ENCODE measurements at regions not wholly inside any gene's neighbourhood (a gene's known extent, or its start where the extent isn't known, plus 50 kb on each side); places are given as distances from the start of the nearest gene placed in this dataset.

DNA sequence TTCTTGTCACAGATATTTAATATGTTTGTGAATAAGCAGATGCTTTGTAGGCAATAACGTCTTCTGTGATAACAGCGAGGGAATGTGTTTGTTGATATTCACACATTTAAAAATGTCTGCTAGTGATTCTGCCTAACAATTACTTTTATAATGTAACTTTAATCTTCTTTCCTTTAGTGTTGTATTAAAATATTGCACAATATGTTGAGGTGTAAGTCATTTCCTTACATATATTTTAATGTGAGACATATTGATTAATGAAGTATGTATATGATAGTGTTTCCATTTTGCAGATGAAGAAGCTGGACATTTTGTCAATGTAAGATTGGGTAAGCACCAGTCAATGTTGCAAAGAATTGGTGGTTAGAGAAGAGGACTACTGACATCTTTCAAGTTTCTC is 324.4 kb downstream of the SLITRK1 start:
- no peaks in the 10 kb centered on the region for H3K9me3 ChIP-seq
- intact Hi-C loops (cut with DNase I), result no loop called here
- no peaks in the 10 kb centered on the region for H3K4me1 ChIP-seq
- no peaks in the 10 kb centered on the region for H3K27me3 ChIP-seq
- whole genome bisulfite sequencing, 2 donors, result 84 to 91% methylated on average over 2 of the region's 2 CpGs
- TF ChIP-seq, protein P1, sequence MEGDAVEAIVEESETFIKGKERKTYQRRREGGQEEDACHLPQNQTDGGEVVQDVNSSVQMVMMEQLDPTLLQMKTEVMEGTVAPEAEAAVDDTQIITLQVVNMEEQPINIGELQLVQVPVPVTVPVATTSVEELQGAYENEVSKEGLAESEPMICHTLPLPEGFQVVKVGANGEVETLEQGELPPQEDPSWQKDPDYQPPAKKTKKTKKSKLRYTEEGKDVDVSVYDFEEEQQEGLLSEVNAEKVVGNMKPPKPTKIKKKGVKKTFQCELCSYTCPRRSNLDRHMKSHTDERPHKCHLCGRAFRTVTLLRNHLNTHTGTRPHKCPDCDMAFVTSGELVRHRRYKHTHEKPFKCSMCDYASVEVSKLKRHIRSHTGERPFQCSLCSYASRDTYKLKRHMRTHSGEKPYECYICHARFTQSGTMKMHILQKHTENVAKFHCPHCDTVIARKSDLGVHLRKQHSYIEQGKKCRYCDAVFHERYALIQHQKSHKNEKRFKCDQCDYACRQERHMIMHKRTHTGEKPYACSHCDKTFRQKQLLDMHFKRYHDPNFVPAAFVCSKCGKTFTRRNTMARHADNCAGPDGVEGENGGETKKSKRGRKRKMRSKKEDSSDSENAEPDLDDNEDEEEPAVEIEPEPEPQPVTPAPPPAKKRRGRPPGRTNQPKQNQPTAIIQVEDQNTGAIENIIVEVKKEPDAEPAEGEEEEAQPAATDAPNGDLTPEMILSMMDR (IDR thresholded peaks at IDR 0.05), result no peak
- no peak for TF ChIP-seq POLR2A (IDR thresholded peaks at IDR 0.05)
- H3K4me3 ChIP-seq (replicated peaks in 1 of 3), result no peak overlapping the region
- H3K36me3 ChIP-seq, result no peaks in the 10 kb centered on the region
- no peak for DNase-seq
- no peak overlapping the region for H3K27ac ChIP-seq

DNA sequence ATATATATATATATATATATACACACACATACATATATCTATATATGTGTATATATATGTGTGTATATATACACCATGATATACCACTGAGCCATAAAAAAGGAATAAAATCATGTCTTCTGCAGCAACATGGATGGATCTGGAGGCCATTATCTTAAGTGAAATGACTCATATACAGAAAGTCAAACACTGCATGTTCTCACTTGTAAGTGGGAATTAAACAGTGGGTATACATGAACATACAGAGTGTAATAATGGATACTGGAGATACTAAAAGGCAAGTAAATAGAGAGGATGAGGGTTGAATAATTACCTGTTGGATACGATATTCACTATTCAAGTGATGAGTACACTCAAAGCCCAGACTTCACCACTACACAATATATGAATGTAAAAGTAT is 332.6 kb downstream of the SLITRK1 start:
- H3K27ac ChIP-seq, result no peak overlapping the region
- 95 to 97% methylated on average over 1 of the region's 1 CpG for WGBS, 2 donors
- no peaks in the 10 kb centered on the region for H3K9me3 ChIP-seq
- H3K27me3 ChIP-seq, result no peaks in the 10 kb centered on the region
- no peak for DNase-seq
- no peaks in the 10 kb centered on the region for H3K4me1 ChIP-seq
- no peaks in the 10 kb centered on the region for H3K36me3 ChIP-seq
- no peak overlapping the region for H3K4me3 ChIP-seq (replicated peaks in 1 of 3)
- no peak for TF ChIP-seq POLR2A (IDR thresholded peaks at IDR 0.05)
- TF ChIP-seq, protein P1 (IDR thresholded peaks at IDR 0.05), result no peak
- intact Hi-C loops (cut with DNase I), result no loop called here

DNA sequence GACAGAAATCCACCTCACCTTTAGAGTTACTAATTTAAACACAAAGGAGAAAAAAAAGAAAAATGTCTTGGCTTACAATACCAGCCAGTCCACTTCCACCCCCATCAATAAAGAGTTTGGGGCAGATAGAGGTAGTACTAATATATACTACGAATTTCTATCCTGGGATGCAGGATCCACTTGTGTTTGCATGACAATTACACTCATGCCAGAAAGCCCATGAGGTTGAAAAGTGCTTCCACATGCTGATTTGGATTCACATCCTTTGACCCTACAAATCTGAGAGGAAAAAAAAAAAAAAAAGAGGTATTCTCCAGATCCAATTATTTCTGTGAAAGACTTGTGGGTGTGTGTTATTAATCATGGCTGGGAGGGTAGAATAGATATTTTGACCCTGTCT is 335.2 kb downstream of the SLITRK1 start:
- DNase-seq, result no peak
- Histone ChIP-seq H3K27ac (no peak overlapping the region), H3K4me3 (replicated peaks in 1 of 3) (no peak overlapping the region), H3K27me3 (no peaks in the 10 kb centered on the region), H3K9me3 (no peaks in the 10 kb centered on the region), H3K4me1 (no peaks in the 10 kb centered on the region), H3K36me3 (no peaks in the 10 kb centered on the region)
- TF ChIP-seq, protein P1 (IDR thresholded peaks at IDR 0.05), result no peak
- no peak for TF ChIP-seq POLR2A (IDR thresholded peaks at IDR 0.05)
- intact Hi-C loops (cut with DNase I), result no loop called here
- WGBS, 2 donors, result 49 to 50% methylated on average over 1 of the region's 1 CpG

DNA sequence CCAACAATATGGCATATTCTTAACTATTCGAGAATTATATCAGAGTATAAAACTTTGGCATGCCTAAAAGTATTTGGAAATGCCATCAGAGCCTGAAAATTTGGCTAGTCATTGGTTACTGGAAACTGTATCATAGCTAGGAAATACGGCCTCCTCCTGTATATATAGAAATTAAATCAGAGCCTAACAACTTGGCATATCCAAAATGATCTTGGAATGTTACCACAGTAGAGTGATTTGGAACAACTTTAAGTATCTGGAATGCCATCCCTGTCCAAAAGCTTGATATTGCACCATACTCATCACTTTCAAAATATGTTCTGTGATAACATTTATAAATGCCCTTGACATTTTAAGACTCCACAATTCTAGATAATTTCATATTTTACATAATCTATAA is 335.8 kb downstream of the SLITRK1 start:
- Histone ChIP-seq H3K4me1 (no peaks in the 10 kb centered on the region), H3K36me3 (no peaks in the 10 kb centered on the region), H3K27ac (no peak overlapping the region), H3K4me3 (replicated peaks in 1 of 3) (no peak overlapping the region), H3K27me3 (no peaks in the 10 kb centered on the region), H3K9me3 (no peaks in the 10 kb centered on the region)
- no peak for DNase-seq
- 75 to 80% methylated on average over 2 of the region's 2 CpGs for WGBS, 2 donors
- intact Hi-C loops (cut with DNase I), result no loop called here
- TF ChIP-seq POLR2A (IDR thresholded peaks at IDR 0.05), result no peak
- TF ChIP-seq, protein P1 (IDR thresholded peaks at IDR 0.05), result no peak

DNA sequence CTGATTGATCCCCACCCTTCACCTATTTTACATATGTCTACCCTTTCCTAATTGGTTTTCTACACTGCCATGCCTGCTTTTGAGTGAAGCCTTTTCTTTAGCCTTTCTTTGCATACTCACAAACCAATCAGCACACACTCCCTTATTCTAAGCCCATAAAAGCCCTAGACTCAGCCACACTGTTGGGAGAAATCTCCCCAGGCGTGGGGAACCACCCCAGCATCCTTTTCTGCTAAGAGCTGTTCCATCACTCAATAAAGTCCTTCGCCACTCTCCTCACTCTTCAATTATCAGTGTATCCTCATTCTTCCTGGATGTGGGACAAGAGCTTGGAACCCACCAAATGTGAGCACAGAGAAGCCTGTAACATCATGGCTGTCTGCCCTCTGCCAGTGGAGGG is 343.6 kb downstream of the SLITRK1 start:
- H3K27ac ChIP-seq, result no peak overlapping the region
- H3K27me3 ChIP-seq, result no peaks in the 10 kb centered on the region
- H3K36me3 ChIP-seq, result no peaks in the 10 kb centered on the region
- no peak overlapping the region for H3K4me3 ChIP-seq (replicated peaks in 1 of 3)
- WGBS, 2 donors, result 63 to 73% methylated on average over 2 of the region's 2 CpGs
- H3K9me3 ChIP-seq, result no peaks in the 10 kb centered on the region
- no peak for DNase-seq
- TF ChIP-seq, protein P1 (IDR thresholded peaks at IDR 0.05), result no peak
- TF ChIP-seq POLR2A (IDR thresholded peaks at IDR 0.05), result no peak
- intact Hi-C loops (cut with DNase I), result no loop called here
- no peaks in the 10 kb centered on the region for H3K4me1 ChIP-seq
